Mucosa of descending colon (tissue), 3 donors: ENCODE measurements at regions not wholly inside any gene's neighbourhood (a gene's known extent, or its start where the extent isn't known, plus 50 kb on each side); places are given as distances from the start of the nearest gene placed in this dataset.

Experiments used
- ATAC-seq: fragments of 200-7000 bp; cut with Tn5 transposase; one replicate; pipeline ENCODE4 v1.9.1; 2020; ENCODE audit warnings: mild to moderate bottlenecking, moderate library complexity
- DNase-seq, 3 donors: peaks; one replicate each; pipeline ENCODE4 v3.0.0-alpha.2; 2020
- H3K36me3 ChIP-seq: fragments of 200-600 bp; one replicate; pipeline ENCODE4 v1.8.0; 2021; ENCODE audit warnings: low read depth, mild to moderate bottlenecking
- H3K4me1 ChIP-seq: fragments of 200-600 bp; one replicate; pipeline ENCODE4 v1.8.0; 2021; ENCODE audit warnings: low read depth, mild to moderate bottlenecking
- H3K4me3 ChIP-seq: fragments of 200-600 bp; one replicate; pipeline ENCODE4 v1.8.0; 2021; ENCODE audit warnings: mild to moderate bottlenecking
- H3K9me3 ChIP-seq: fragments of 200-600 bp; one replicate; pipeline ENCODE4 v1.8.0; 2021; ENCODE audit warnings: mild to moderate bottlenecking
- CTCF ChIP-seq: fragments of 200-600 bp; IDR thresholded peaks from one replicate; pipeline ENCODE4 v1.8.0; 2022; ENCODE audit warnings: antibody characterized with exemption, mild to moderate bottlenecking
- intact Hi-C, 2 donors: fragments of 100-400 bp; cut with DNase I in 1 of 2; cut with micrococcal nuclease in 1 of 2; formaldehyde crosslinking; loops; one replicate each; pipeline versions ENCODE4 v1.11.0 to v1.11.1; 2022; cut with DNase I, micrococcal nuclease
- donor health status: DM: no; HTN: no; CAD: no; lungs with moderate emphysema.
- donor health status: DM: no; HTN: no; CAD: no.
- donor health status: DM: no; HTN: yes; CAD: no.

GRCh38 chr4:106594291-106594952 lies 225.8 kb upstream of the GIMD1 start:
- no peaks in the 10 kb centered on the region for H3K4me1 ChIP-seq
- TF ChIP-seq CTCF: no peak
- ATAC-seq (no peak), DNase-seq (no peak)
- H3K4me3 ChIP-seq: no peak overlapping the region
- H3K36me3 ChIP-seq: no peaks in the 10 kb centered on the region
- no peaks in the 10 kb centered on the region for H3K9me3 ChIP-seq
- intact Hi-C loops: no loop called here

- no peaks in the 10 kb centered on the region for H3K36me3 ChIP-seq
- ATAC-seq (no peak), DNase-seq (no peak)
- H3K9me3 ChIP-seq: no peaks in the 10 kb centered on the region
- no peak overlapping the region for H3K4me3 ChIP-seq
- TF ChIP-seq CTCF: no peak
- intact Hi-C loops: no loop called here
- peaks cover 5% of the 10 kb centered on the region for H3K4me1 ChIP-seq
Measured at GRCh38 chr4:106588891-106589290, 220.3 kb upstream of the GIMD1 start.

- TF ChIP-seq CTCF: no peak
- H3K36me3 ChIP-seq: no peaks in the 10 kb centered on the region
- no peaks in the 10 kb centered on the region for H3K9me3 ChIP-seq
- H3K4me3 ChIP-seq: no peak overlapping the region
- DNase-seq (no peak), ATAC-seq (peak; percentile 49)
- intact Hi-C loops: no loop called here
- peaks cover 6% of the 10 kb centered on the region for H3K4me1 ChIP-seq
Measured at GRCh38 chr4:106587558-106587957, 219.0 kb upstream of the GIMD1 start.

GRCh38 chr4:106585915-106586349 lies 217.4 kb upstream of the GIMD1 start:
- DNase-seq: no peak
- Histone ChIP-seq H3K4me3 (no peak overlapping the region), H3K9me3 (no peaks in the 10 kb centered on the region), H3K4me1 (peaks cover 6% of the 10 kb centered on the region), H3K36me3 (no peaks in the 10 kb centered on the region)
- no peak for TF ChIP-seq CTCF
- ATAC-seq: no peak
- intact Hi-C loops: no loop called here

GRCh38 chr4:106584337-106584989 lies 215.9 kb upstream of the GIMD1 start:
- Histone ChIP-seq H3K4me1 (peaks cover 6% of the 10 kb centered on the region), H3K4me3 (no peak overlapping the region), H3K9me3 (no peaks in the 10 kb centered on the region), H3K36me3 (no peaks in the 10 kb centered on the region)
- ATAC-seq: no peak
- no peak for TF ChIP-seq CTCF
- no peak for DNase-seq
- intact Hi-C loops: no loop called here
